GM21526 (cell line): ENCODE measurements at regions not wholly inside any gene's neighbourhood (a gene's known extent, or its start where the extent isn't known, plus 50 kb on each side); places are given as distances from the start of the nearest gene placed in this dataset.

Source experiments
- ATAC-seq: cut with Tn5 transposase; IDR thresholded peaks from one replicate; pipeline ENCODE4 v1.9.1; 2021; ENCODE audit warnings: moderate library complexity; ENCODE audit not compliant: unreplicated experiment, low FRiP score

DNA sequence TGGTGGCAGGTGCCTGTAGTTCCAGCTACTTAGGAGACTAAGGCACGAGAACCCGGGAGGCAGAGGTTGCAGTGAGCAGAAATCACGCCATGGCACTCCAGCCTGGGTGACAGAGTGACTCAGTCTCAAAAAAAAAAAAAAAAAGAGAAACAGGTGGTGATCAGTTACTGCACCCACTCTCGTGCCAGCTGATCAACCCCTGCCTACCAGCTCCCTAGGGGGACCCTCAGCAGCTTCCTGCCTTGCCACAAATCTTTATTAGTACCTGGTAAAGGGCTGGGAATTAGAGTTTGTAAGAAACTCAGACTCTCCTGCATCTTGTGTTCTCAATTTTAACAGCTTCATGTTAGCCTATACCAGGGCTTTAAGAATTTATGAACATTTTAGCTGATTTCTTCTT, 914.9 kb downstream of the EFNA5 start:
- ATAC-seq = no peak

DNA sequence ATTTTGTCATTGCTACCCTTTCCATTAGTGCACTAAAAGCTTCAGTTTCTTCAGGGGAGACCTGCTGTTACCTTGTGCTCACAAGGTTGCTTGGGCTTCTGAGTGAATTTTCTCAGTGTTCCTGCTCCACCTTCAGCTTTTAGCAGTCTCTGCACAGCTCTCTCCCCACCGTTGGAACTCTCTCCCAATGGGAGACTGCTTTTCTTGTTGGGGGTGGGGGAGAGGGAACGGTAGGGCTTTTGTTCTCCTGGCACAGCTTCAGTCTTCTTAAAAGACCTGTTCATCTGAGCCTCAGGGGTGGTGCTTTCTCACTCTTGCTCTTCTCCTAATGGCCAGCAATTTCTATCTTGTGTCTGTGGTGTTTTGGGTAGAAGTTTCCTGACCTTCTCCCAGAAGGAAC, 915.7 kb downstream of the EFNA5 start:
- no peak for ATAC-seq

DNA sequence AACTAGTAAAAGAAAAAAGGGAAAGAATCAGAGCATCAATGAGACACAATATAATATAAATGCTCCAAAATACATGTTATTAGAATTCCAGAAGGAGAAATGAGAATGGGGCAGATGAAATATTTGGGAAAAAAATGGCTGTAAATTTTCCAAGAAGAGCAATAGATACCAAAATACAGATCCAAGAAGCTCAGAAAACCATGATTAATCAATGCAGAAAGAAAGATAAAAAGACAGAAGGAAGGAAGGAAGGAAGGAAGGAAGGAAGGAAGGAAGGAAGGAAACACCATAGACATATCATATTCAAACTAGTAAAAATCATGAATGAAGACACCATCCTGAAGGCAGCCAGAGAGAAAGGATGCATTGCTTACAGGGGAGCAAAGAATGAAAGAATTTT, 920.9 kb downstream of the EFNA5 start:
- ATAC-seq = no peak

DNA sequence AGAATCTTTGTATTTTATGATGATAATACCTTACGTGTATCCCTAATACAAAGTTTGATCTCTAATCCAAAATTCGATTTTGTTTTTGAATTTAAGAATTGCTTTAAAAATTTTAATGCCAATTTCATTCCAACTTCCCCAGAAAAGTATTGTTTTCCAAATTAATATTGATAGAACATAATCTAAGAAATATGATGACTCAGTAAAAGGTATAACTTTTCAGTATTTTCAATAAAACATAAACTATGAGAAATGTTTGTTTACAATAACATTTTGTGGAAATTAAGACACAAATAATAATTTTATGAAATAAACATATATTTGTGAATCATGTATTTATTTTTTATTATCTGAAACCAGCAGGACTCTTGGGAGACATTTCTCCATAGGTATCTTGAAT, 931.6 kb downstream of the EFNA5 start:
- no peak for ATAC-seq

DNA sequence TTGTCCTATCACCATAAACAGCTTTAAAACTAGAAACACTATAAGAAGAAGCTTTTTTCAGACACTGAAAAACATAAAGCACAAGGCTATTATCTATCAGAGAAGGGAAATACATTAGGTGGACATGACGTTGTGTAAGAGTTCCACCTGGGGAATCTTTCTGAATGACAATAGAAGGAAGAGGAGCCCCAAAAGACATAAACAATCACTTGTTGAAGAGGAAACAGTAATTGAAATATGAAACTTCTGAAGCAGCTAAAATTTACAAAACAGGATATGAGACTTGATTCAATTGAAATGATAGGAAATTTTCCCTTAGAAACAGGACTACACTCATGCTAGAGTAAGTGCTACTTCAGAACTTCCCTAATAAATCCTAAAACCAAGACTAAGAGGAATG, 933.6 kb downstream of the EFNA5 start:
- ATAC-seq = no peak

DNA sequence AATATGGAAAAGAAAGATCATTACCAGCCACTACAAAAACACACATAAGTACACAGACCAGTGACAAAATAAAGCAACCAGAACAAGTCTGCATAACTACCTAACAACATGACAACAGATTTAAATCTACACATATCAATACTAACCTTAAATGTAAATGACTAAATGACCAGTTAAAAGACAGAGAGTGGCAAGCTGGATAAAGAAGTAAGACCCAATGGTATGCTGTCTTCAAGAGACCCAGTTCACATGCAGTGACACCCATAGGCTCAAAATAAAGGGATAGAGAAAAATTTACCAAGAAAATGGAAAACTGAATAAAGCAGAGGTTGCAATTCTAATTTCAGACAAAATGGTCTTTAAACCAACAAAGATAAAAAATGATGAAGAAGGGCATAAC, 938.1 kb downstream of the EFNA5 start:
- ATAC-seq = no peak

DNA sequence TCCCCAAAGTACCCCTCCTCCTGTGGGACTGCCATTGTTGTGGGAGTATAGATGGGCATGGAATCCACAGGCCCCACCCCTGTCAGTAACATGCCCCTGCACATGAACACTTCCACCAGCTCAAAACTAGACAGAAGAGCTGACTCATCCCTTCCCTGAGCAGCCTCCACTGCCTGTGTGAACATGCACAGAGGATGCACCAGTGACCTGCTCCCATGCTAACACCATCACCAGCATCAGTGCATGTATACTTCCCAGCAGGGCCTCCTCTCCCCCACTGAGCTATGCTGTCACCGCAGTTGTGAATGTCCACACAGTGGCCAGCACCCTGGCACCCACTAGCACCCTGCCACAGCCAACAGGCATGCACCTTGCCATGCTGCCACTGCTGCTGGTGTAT, 939.8 kb downstream of the EFNA5 start:
- no peak for ATAC-seq

DNA sequence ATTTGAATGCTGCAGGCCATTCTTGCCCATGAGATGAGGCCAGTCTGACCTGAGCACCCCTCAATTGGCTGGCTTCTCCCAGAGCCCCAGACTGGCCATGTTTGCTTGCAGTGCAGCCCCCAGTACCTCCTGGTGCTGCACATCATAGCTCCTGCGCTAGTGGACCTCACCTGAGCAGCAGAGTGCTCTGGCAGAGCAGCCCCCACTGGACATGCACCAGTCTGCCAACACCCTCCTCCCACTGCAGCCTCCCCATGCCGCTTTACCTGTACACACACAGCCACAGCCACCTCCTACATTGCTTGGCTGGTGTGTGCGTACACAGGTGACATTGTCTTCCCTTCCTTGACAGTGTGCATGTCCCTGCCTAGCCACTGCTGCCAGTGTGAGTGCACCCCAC, 940.2 kb downstream of the EFNA5 start:
- no peak for ATAC-seq

DNA sequence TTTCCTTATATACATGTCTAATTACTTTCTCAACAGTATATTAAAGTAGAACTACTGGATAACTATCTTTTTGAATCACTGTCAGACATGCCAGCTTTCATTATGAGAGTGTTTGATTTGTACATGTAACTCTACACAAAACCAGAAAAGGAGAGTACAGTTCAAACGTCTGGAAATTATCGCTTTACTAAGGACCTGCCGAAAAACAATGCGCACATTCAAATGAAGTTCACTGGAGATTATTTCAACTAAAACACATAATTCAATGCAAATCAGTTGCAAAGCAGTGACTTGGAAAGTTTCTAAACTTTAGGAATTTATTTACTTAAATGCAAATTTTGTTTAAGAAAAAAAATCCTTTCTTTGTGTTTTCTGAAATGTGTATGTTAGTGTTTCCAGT, 942.5 kb downstream of the EFNA5 start:
- ATAC-seq = no peak

DNA sequence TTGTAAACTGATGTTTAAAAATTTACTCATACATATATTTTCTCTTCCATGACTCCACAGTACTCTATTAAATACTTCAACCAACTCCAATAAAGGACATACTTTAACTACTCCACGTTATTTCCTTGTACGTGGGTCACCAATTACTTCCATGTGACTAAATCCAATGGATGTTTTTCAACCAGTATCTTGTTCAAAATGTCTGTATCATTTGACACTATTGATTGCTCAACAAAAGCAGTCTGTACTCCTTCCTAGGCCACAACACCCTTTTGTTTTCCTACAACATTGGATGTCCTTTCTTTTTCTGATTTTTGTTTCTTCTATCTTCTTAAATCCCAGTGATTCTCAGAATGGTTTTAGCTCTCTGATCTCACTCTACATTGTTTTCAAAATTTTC, 943.7 kb downstream of the EFNA5 start:
- no peak for ATAC-seq

DNA sequence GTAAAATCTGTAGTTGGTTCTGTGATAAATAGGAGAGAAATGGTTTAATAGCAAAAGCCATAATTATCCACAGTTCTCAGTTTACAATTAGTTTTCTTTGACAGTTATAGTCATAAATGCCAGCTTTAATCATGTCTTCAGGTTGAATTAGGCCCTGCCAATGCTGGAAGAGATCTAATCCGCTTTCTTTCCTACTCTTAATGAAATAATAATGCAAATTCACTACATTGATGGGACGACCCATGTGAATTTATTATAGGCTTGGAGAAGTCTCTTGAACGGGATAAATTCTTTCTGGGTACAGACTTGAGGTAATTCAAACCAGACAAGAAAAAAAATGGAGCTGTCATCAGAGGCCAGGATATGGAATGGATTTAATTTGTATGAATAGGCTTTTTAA, 950.4 kb downstream of the EFNA5 start:
- ATAC-seq = no peak

DNA sequence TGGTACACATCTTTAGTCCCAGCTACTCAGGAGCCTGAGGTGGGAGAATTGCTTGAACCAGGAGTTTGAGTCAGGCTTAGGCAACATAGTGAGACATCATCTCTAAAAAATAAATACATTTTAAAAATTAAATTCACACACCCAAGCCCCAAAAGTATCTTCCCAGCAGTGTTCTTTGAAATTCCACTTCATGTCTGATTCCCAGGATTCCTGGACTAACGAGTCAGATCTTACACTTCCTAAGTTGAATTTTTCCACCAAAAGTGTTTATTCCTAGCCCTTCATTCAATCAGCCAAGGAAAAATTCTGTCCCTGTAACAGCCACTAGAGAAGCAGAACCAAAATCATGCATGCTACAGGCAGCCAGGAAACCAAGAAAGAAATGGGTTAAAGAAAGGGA, 970.9 kb downstream of the EFNA5 start:
- no peak for ATAC-seq

DNA sequence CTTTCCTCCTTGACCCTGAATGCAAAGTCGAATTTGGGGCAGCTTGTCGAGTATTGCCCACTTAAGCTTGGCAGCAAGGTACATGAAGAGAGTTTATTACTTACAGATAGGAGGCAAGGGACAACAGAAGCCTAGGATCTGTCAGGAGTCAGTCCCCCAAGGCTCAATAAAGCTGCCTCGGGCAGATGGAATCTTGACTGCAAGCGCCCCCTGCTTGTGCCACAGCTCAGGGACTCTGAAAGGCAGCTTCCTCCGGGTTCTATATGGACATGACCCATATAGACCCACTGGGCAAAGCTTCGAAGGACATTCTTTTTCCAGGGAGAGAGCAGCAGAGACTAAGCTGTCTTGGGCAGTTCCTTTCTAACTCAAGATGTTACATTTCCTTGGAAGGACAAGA, 971.5 kb downstream of the EFNA5 start:
- no peak for ATAC-seq

DNA sequence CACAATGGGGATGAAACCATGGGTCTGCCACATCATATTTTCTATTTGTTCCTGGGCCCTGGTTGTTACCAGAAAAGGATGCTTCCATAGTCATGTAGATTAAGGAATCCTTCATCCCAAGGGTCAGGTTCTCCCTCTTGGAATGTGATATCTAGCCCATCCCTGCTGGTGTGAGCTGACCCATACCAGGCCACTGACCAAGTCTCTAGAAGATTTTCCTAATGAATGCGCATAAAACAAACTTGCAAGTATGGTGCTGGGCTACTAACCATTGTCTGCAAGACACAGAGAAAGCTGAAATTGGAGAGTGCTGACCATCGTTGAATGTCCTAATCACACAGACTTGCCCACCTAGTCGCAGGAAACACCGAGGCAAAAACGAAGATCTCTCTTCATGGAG, 972.6 kb downstream of the EFNA5 start:
- ATAC-seq = no peak

DNA sequence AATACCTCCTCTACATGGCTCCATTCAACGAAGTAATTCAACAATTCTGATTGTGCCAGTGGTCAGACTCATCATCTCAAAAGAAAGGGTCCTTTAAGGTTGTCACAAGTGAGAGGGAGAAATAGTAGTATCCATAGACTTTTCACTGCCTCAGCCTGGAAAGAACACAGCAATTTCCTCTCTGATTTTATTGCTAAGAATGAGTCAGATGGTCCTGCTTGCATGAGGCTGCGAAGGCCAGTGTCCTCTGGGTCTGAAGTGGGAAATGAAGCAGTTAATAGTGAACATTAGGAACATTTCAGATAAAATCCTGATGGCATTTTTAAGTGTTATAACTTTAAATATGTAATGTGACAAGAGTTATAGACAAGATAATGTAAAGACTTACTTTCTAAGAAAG, 979.0 kb downstream of the EFNA5 start:
- no peak for ATAC-seq

DNA sequence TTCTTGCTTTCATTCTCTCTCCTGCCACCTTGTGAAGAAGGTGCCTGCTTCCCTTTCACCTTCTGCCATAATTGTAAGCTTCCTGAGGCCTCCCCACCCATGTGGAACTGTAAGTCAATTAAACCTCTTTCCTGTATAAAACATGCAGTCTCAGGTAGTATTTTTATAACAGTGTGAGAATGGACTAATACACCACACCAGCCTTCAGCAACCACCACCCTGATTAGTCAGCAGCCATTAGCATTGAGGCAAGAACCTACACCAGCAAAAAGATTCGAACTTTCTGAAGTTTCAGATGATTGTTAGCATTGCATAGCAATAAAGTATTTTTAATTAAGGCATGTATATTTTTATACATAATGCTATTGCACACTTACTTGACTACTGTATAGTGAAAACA, 980.2 kb downstream of the EFNA5 start:
- ATAC-seq = no peak

DNA sequence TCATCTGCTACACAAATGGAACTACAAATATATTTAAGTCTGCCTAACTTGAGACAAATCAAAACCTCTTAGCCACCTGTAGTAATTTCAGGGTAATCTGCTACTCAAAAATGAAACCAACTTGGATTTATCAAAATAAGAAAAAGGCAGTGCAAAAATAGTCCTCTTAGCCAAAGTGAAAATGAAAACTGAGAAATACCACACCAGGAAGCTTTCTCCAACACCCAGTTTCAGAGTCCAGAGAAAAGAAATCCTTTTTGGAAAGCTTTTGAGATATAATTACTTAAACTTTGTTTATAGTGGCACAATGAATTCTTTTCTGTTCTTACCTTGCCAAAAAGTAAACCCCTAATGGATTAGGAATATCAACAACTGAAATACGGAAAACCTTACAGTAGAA, 990.4 kb downstream of the EFNA5 start:
- no peak for ATAC-seq

DNA sequence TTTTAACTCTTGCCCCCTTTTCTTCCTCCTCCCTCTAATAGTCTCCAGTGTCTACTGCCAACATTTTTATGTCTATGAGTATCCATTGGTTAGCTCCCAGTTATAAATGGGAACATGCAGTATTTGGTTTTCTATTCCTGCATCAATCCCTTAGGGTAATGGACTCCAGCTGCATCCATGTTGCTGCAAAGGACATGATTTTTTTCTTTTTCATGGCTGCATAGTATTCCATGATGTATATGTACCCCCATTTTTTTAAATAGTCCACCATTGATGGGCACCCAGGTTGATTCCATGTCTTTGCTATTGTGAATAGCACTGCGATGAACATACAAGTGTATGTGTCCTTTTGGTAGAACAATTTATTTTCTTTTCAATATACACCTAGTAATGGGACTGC, 993.7 kb downstream of the EFNA5 start:
- no peak for ATAC-seq

DNA sequence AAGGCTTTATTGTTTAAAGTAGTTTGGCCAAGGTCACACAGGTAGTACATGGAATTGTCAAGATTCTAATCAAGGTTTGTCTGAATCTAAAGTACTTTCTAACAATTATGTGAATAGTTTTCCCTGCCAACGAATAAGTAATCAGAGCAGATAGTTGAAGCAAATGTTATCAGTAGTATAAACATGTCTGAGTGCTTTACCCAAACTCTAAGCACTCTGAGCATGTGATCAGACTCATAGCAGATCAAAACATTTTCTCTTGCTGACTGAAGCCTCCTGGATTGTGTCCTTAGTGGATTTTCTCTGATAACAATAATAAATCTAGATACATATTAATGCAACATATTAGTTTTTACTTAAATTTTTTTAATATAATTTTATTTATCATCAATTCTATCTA, 995.0 kb downstream of the EFNA5 start:
- no peak for ATAC-seq

DNA sequence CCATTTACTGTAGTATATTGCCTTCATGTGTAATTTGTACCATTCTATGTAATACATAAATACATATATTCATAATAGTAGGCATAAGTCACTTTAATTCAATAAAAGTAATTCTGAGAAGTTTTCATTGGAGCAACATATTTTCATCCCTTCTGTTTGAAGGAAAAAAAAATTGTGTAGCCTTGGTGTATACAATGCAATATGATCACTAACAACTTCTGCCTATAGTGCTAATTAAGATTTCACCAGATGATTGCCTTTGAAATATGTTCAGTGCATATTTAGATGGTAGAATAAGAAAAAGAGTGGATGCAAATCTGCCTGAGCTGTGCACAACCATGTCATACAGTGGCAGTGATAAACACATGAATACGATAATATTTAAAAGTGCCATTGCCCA, 996.8 kb downstream of the EFNA5 start:
- no peak for ATAC-seq

DNA sequence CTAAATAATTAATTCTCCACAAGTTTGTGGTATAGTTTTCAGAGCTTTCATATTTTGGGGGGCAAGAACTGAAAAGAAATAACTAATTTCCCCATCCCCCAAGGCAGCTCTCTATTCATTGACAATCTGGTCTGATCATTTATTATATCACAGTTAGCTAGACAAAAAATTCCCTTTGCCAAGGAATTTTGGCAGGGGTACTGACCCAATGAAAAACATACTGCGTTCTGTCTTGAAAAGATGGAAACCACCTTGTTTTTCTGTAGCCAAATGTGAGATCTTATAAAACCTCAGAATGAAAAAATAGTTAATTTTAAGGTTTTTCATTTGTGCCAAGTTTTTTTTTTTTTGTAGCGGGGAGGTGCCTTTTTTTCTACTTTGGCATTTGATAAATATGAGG, 1008.9 kb downstream of the EFNA5 start:
- ATAC-seq = no peak

DNA sequence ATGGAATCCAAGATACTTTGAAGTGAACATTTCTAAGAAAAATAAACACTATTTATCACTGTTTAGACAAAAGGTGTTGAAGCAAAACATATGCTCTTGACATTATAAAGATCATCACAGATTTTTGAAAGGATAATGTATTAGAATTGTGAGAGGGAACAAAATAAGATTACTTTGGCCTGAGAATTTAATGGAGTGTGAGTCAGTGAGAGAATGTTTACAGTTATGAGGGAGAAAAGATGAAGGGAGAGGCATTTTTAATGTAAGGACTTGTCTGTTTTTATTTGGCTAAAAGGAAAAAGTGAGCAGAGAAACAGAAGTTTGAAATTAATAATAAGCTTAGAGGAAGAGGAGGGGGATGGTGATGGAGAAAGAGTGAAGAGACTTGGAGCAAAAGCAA, 1010.1 kb downstream of the EFNA5 start:
- ATAC-seq = no peak

DNA sequence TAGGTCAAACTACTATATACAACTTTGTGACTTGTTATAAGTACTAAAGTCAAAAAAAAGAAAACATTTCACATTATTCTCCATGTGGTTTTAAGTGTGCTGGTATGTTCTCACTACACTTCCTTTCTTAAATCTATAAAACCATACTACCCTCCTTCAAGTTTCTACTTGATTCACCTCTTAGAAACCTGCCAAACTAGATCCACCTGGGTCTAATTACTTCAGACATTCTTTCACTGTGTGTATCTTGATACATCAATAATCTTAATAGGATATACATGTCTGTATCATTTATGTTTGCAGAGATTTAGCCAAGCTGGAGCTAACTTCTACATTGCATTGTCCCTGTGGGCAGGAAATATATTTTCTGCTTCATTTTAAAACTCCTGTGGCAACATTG, 1012.6 kb downstream of the EFNA5 start:
- no peak for ATAC-seq

DNA sequence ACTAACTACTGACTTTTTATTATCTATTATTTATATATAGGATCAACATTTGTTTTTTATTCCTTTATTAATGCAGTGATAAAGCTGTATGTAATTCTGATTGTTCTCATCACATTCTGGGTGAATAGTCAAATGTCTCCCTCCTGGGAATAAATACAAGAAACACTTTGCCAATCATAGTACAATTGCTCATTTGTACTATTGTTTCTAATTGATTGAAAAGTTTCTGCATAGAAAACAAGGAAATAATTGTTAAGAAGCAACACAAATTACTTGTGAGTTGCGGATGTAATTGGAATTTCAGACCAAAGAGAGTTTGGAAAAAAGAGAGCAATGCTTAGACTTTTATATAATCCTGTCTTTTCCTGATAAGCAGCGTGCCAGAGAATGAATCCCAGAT, 1013.9 kb downstream of the EFNA5 start:
- no peak for ATAC-seq
